DND-41 (cell line): ENCODE measurements at regions not wholly inside any gene's neighbourhood (a gene's known extent, or its start where the extent isn't known, plus 50 kb on each side); places are given as distances from the start of the nearest gene placed in this dataset.

Experiments used
- EZH2 ChIP-seq: IDR thresholded peaks from 3 replicates; pipeline ENCODE4 v1.6.1; 2012; ENCODE audit warnings: borderline replicate concordance, low read depth, mild to moderate bottlenecking, moderate library complexity, low read length, inconsistent platforms; ENCODE audit not compliant: severe bottlenecking
- TF ChIP-seq, protein P1 (sequence below): IDR thresholded peaks from 2 replicates; pipeline ENCODE4 v1.5.1; 2012; ENCODE audit warnings: borderline replicate concordance, low read length, moderate library complexity, mild to moderate bottlenecking; ENCODE audit not compliant: poor library complexity, severe bottlenecking; ENCODE audit errors: extremely low read depth

DNA sequence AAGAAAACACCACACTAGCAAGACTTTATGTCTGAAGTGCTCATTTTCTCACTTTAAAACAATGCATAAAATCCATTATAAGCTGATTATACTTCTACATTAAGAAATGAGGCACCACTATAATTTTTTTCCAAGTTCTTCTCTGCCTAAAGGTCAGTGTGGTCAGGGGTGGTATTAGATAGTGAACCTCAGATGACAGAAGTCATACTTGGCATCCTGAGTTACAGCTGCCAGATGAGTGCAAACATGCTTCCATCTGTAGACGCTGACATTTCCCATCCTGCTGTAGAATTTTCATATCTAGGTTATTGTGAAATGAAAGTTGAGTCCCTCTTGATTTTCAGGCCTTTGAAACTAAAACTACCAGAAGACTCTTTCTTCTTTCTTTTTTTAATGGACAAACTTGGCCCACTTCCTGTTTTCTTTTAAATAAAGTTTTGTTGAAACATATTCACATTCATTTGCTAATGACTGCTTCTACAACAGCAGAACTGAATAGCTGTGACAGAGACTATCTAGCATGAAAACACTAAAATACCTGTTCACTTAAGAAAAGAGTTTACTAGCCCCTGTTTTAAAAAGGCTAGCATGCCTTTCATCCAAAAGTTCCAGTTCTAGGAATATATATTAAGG is 900.8 kb downstream of the XPNPEP1 start:
- TF ChIP-seq, protein P1, sequence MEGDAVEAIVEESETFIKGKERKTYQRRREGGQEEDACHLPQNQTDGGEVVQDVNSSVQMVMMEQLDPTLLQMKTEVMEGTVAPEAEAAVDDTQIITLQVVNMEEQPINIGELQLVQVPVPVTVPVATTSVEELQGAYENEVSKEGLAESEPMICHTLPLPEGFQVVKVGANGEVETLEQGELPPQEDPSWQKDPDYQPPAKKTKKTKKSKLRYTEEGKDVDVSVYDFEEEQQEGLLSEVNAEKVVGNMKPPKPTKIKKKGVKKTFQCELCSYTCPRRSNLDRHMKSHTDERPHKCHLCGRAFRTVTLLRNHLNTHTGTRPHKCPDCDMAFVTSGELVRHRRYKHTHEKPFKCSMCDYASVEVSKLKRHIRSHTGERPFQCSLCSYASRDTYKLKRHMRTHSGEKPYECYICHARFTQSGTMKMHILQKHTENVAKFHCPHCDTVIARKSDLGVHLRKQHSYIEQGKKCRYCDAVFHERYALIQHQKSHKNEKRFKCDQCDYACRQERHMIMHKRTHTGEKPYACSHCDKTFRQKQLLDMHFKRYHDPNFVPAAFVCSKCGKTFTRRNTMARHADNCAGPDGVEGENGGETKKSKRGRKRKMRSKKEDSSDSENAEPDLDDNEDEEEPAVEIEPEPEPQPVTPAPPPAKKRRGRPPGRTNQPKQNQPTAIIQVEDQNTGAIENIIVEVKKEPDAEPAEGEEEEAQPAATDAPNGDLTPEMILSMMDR, result no peak
- TF ChIP-seq EZH2, result no peak
